NCI-H1694 (cell line): ENCODE measurements at regions not wholly inside any gene's neighbourhood (a gene's known extent, or its start where the extent isn't known, plus 50 kb on each side); places are given as distances from the start of the nearest gene placed in this dataset.

Source experiments
- DNase-seq: peaks from one replicate; lab custom pipeline; 2025; lab: John Stamatoyannopoulos, UW

GRCh38 chr10:45197816-45198485 lies 117.5 kb downstream of the OR13A1 start:
- DNase-seq: no peak

GRCh38 chr10:45198486-45199204 lies 116.8 kb downstream of the OR13A1 start:
- no peak for DNase-seq

- no peak for DNase-seq
Measured at GRCh38 chr10:45199205-45199740, 116.1 kb downstream of the OR13A1 start.

- no peak for DNase-seq
Measured at GRCh38 chr10:45201271-45201670, 114.1 kb downstream of the OR13A1 start.

GRCh38 chr10:45202242-45202641 lies 113.2 kb downstream of the OR13A1 start:
- DNase-seq: no peak

GRCh38 chr10:45204954-45205775 lies 110.2 kb downstream of the OR13A1 start:
- no peak for DNase-seq

GRCh38 chr10:45209888-45210287 lies 105.5 kb downstream of the OR13A1 start:
- DNase-seq: no peak

- no peak for DNase-seq
Measured at GRCh38 chr10:45211576-45211975, 103.8 kb downstream of the OR13A1 start.

- DNase-seq: no peak
Measured at GRCh38 chr10:45219416-45219815, 96.0 kb downstream of the OR13A1 start.

- DNase-seq: no peak
Measured at GRCh38 chr10:45220931-45221330, 94.5 kb downstream of the OR13A1 start.

GRCh38 chr10:45224219-45224841 lies 91.1 kb downstream of the OR13A1 start:
- no peak for DNase-seq

- no peak for DNase-seq
Measured at GRCh38 chr10:45227042-45227441, 88.4 kb downstream of the OR13A1 start.

GRCh38 chr10:45227456-45227855 lies 88.0 kb downstream of the OR13A1 start:
- no peak for DNase-seq

GRCh38 chr10:45229823-45230222 lies 85.6 kb downstream of the OR13A1 start:
- no peak for DNase-seq

GRCh38 chr10:45235260-45235769 lies 80.1 kb downstream of the OR13A1 start:
- DNase-seq: peak; percentile 78

GRCh38 chr10:45235798-45236220 lies 79.6 kb downstream of the OR13A1 start:
- DNase-seq: no peak

- no peak for DNase-seq
Measured at GRCh38 chr10:45238896-45239295, 76.5 kb downstream of the OR13A1 start.

GRCh38 chr10:45239642-45240041 lies 75.8 kb downstream of the OR13A1 start:
- DNase-seq: no peak

- DNase-seq: no peak
Measured at GRCh38 chr10:45241865-45242520, 73.4 kb downstream of the OR13A1 start.

- no peak for DNase-seq
Measured at GRCh38 chr10:45243261-45243660, 72.1 kb downstream of the OR13A1 start.

- no peak for DNase-seq
Measured at GRCh38 chr10:45246522-45246921, 68.9 kb downstream of the OR13A1 start.
